Epithelial cell of esophagus (primary cell): ENCODE measurements at regions not wholly inside any gene's neighbourhood (a gene's known extent, or its start where the extent isn't known, plus 50 kb on each side); places are given as distances from the start of the nearest gene placed in this dataset.
"Not testable (repeated sequence)": the region's sequence is repeated elsewhere in the genome, so short reads cannot be mapped to it uniquely, and the experiment has no call there.

ENCODE experiments used
- DNase-seq: peaks from one replicate; pipeline ENCODE4 v3.0.0; 2010; ENCODE audit warnings: low read depth
- H3K4me3 ChIP-seq: 2 replicates; pipeline ENCODE4 v1.5.1; 2011; ENCODE audit warnings: mild to moderate bottlenecking, low read length, control low read depth
- CTCF ChIP-seq: IDR thresholded peaks from 2 replicates; pipeline ENCODE4 v1.5.1; 2011; ENCODE audit warnings: low read depth, mild to moderate bottlenecking, low read length, control low read depth, inconsistent platforms; ENCODE audit not compliant: insufficient read depth; ENCODE audit errors: missing control alignments

DNA sequence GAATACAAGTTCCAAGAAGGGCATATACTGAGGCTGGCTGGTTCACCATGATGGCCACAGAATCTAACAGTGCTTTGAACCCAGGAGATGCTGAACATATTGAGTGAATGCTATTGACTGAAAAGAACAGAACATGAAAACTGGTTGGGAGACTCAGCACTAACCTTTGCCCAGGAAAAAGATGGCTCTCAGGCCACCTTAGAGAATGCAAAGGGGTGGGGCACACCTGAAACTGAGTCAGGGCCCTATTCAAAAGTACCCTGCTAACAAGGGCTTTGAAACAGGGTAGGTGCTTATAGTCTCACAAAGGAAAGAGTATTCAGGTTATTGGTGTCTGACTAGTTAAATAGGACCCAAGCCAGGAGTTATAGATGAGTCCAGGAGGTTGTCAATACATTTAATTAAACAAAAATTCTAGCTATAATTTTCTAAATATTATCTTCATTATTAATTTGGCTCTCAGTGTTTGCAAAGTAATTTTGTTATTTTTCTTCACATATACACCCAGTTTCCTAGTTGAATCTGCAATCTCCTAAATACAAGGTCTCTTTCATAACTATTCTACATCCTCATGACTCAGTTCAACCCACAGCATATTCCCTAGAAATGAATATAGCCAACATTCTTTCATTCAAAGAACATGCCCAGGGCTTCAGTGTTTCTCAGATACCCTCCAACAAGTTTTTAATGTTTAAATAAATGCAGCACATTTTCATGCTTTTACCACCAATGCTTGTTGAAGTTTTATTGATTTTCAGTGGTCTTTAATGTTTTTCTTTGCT lies 144.2 kb upstream of the RAPGEF2 start:
- H3K4me3 ChIP-seq: no peak overlapping the region
- peak; percentile 7 for DNase-seq
- no peak for TF ChIP-seq CTCF

- no peak for DNase-seq
- no peak overlapping the region for H3K4me3 ChIP-seq
- no peak for TF ChIP-seq CTCF
Observed at GRCh38 chr4:158962393-158962792, 140.5 kb upstream of the RAPGEF2 start.

DNA sequence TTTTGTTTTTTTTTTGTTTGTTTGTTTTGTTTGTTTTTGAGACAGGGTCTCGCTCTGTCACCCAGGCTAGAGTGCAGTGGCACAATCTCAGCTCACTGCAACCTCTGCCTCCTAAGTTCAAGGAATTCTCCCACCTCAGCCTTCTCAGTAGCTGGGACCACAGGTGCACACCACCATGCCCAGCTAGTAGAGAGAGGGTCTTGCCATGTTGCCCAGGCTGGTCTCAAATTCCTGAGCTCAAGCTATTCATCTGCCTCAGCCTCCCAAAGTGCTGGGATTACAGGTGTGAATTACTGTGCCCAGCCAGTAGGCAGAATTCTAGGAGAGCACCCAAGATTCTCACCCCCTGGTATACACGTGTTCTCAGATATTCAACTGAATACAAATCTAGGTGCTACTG lies 139.6 kb upstream of the RAPGEF2 start:
- not testable (repeated sequence) for DNase-seq, H3K4me3 ChIP-seq

GRCh38 chr4:158964114-158964727 lies 138.7 kb upstream of the RAPGEF2 start:
- no peak for TF ChIP-seq CTCF
- DNase-seq: no peak
- H3K4me3 ChIP-seq: no peak overlapping the region

GRCh38 chr4:158964728-158965124 lies 138.2 kb upstream of the RAPGEF2 start:
- no peak for TF ChIP-seq CTCF
- DNase-seq: no peak

DNA sequence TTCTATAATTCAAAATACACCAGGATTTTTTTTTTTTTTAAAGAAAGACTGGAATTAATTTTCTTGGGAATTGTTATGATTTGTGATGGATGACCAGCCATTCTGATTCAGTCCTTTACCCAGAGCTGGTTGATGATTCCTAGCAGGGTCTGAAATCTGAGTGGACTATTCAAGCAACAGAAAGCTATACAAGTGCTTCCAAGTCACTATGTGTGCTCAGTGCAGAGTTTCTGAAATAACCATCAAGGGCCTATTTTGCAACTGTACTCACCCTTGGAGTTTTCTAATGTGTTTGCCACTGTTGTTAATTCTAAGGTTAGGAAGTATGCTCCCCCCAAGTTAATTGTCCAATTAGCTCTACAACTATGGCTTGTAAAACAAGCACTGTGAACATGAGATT lies 137.7 kb upstream of the RAPGEF2 start:
- no peak for DNase-seq

More at GRCh38 chr4:158964728-158965124, 138.2 kb upstream of the RAPGEF2 start:
- no peak overlapping the region for H3K4me3 ChIP-seq

DNA sequence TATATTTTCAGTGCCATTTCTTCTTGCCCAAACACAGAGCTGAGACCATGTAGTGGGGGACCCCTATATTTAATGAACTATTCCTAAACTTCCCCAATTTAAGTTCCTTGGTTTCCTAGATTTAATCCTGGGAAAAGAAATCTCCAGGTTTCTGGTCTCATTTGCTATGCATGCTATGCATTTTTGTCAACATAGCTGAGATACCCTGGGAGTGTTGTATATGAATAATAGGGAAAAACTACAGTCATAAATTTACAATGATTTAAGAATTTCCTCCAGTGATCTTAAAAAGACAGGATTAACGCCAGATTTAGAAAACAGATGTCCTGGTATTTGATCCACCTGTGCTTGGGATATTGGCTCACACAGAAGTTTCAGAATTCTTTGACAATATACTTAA lies 136.8 kb upstream of the RAPGEF2 start:
- H3K4me3 ChIP-seq: no peak overlapping the region
- TF ChIP-seq CTCF: no peak
- DNase-seq: no peak

More for the DNA sequence above, 137.7 kb upstream of the RAPGEF2 start:
- no peak for TF ChIP-seq CTCF
- H3K4me3 ChIP-seq: no peak overlapping the region
